ENCODE measurements at regions not wholly inside any gene's neighbourhood (a gene's known extent, or its start where the extent isn't known, plus 50 kb on each side); places are given as distances from the start of the nearest gene placed in this dataset.

GRCh38 chr5:36756848-36757247 is 119.7 kb upstream of the NIPBL start:
- TF ChIP-seq POLR2AphosphoS5 (IDR thresholded peaks at IDR 0.05), result no peak
- no peak for TF ChIP-seq POLR2A (IDR thresholded peaks at IDR 0.05)
- TF ChIP-seq CTCF (IDR thresholded peaks at IDR 0.05), result no peak
